Ishikawa (cell line): ENCODE measurements at regions not wholly inside any gene's neighbourhood (a gene's known extent, or its start where the extent isn't known, plus 50 kb on each side); places are given as distances from the start of the nearest gene placed in this dataset.

ENCODE experiments used
- RAD21 ChIP-seq: IDR thresholded peaks from 2 replicates; pipeline ENCODE4 v1.6.1; 2012; ENCODE audit warnings: low read depth
- TCF12 ChIP-seq: IDR thresholded peaks from 2 replicates; pipeline ENCODE4 v1.6.1; 2012; ENCODE audit warnings: low read depth
- TF ChIP-seq, protein P1 (sequence below): IDR thresholded peaks from 2 replicates; pipeline ENCODE4 v1.6.1; 2012

DNA sequence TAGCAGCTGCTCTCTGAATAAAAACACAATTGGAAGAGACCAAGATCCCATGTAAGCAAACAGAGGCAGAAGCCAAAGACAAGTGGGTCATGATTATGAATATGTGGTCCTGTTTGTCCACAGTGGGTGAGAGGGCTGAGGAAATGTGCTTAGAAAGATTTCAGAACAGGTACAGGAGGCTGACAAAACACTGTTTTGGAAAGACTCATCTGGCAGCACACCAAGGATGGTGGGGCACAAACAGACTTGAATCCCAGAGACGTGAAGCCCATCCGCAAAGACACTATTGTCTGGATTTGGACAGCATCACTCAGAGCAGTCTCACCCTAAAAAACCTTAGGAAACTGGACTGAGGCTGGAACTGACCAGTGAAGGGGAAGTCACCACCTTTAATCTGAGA lies 85.0 kb downstream of the ADRB2 start:
- TF ChIP-seq TCF12, result no peak
- TF ChIP-seq, protein P1, sequence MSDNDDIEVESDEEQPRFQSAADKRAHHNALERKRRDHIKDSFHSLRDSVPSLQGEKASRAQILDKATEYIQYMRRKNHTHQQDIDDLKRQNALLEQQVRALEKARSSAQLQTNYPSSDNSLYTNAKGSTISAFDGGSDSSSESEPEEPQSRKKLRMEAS, result no peak
- no peak for TF ChIP-seq RAD21
